DOHH2 (cell line): ENCODE measurements at regions not wholly inside any gene's neighbourhood (a gene's known extent, or its start where the extent isn't known, plus 50 kb on each side); places are given as distances from the start of the nearest gene placed in this dataset.

ENCODE experiments used
- H3F3A ChIP-seq: fragments of 200-600 bp; sonication (generic), shearing (Covaris generic); 2 replicates; pipeline ENCODE4 v1.6.0; 2016; ENCODE audit warnings: antibody characterized with exemption, mild to moderate bottlenecking; ENCODE audit not compliant: control insufficient read depth, insufficient read depth
- H3K27ac ChIP-seq: fragments of 200-600 bp; sonication (generic); 2 replicates; pipeline ENCODE4 v1.5.1; 2014; ENCODE audit warnings: low read depth, mild to moderate bottlenecking, low read length, moderate library complexity
- H3K27me3 ChIP-seq: fragments of 200-600 bp; sonication (generic); 2 replicates; pipeline ENCODE4 v1.6.1; 2014; ENCODE audit warnings: mild to moderate bottlenecking, low read length, mixed read lengths; ENCODE audit not compliant: control insufficient read depth
- H3K36me3 ChIP-seq: fragments of 200-600 bp; sonication (generic); 2 replicates; pipeline ENCODE4 v1.6.1; 2014; ENCODE audit warnings: mild to moderate bottlenecking, low read length, moderate library complexity, mixed read lengths; ENCODE audit not compliant: control insufficient read depth
- H3K4me1 ChIP-seq: fragments of 200-600 bp; sonication (generic); 2 replicates; pipeline ENCODE4 v1.6.1; 2014; ENCODE audit warnings: mild to moderate bottlenecking, low read length, mixed read lengths; ENCODE audit not compliant: control insufficient read depth
- H3K4me2 ChIP-seq: fragments of 200-600 bp; sonication (generic); 2 replicates; pipeline ENCODE4 v1.6.0; 2014; ENCODE audit warnings: mild to moderate bottlenecking, low read length, moderate library complexity
- H3K4me3 ChIP-seq: fragments of 200-600 bp; sonication (generic); 2 replicates; pipeline ENCODE4 v1.5.1; 2014; ENCODE audit warnings: mild to moderate bottlenecking, low read length, mixed read lengths
- H3K79me2 ChIP-seq: fragments of 200-600 bp; sonication (generic); 2 replicates; pipeline ENCODE4 v1.6.1; 2014; ENCODE audit warnings: mild to moderate bottlenecking, low read length, mixed read lengths; ENCODE audit not compliant: control insufficient read depth
- H3K9me2 ChIP-seq: fragments of 200-600 bp; sonication (generic); replicated peaks from 2 replicates; pipeline ENCODE4 v1.6.1; 2014; ENCODE audit warnings: mild to moderate bottlenecking, low read length, mixed read lengths; ENCODE audit not compliant: control insufficient read depth
- H3K9me3 ChIP-seq: fragments of 200-600 bp; sonication (generic); 2 replicates; pipeline ENCODE4 v1.6.1; 2014; ENCODE audit warnings: antibody characterized with exemption, low read length, mixed read lengths; ENCODE audit not compliant: control insufficient read depth, insufficient read depth
- H4K20me1 ChIP-seq: fragments of 200-600 bp; sonication (generic); 2 replicates; pipeline ENCODE4 v1.6.0; 2014; ENCODE audit warnings: low read depth, mild to moderate bottlenecking, antibody characterized with exemption, low read length, moderate library complexity; ENCODE audit not compliant: control insufficient read depth, insufficient read depth
- EZH2phosphoT487 ChIP-seq: fragments of 200-600 bp; sonication (generic); IDR thresholded peaks from 2 replicates; pipeline ENCODE4 v1.6.1; 2017; ENCODE audit warnings: borderline replicate concordance, mild to moderate bottlenecking, antibody characterized with exemption, low read length, moderate library complexity, mixed read lengths
- TF ChIP-seq, protein P1 (sequence below): fragments of 200-600 bp; sonication (generic); IDR thresholded peaks from one replicate; pipeline ENCODE4 v1.5.1; 2014; ENCODE audit warnings: antibody characterized with exemption, mild to moderate bottlenecking, low read depth, low read length; ENCODE audit not compliant: poor library complexity, severe bottlenecking

DNA sequence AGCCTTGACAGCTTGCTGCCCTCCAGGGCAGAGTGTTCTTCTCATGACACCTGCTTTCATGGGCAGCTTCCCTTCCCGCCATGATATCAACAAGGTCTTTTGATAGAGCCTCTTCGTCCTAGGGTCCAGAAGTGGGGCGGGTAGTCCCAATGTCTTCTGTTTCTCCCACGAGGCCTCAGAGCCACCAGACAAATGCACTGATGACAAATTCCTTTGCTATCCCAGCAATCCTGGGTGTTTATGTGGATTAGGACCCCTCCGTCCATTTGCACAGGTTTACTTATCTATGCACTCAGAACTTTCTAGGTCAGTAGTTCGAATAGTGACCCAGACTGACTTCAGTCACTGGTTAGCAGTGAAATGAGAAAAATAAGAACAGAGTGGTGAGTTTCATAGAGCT lies 52.6 kb upstream of the PRMT8 start:
- H4K20me1 ChIP-seq: no peaks in the 10 kb centered on the region
- H3K36me3 ChIP-seq: no peaks in the 10 kb centered on the region
- H3K79me2 ChIP-seq: no peaks in the 10 kb centered on the region
- H3K9me2 ChIP-seq: no peaks in the 10 kb centered on the region
- no peaks in the 10 kb centered on the region for H3K4me1 ChIP-seq
- no peak overlapping the region for H3K4me3 ChIP-seq
- no peak for TF ChIP-seq EZH2phosphoT487
- TF ChIP-seq, protein P1, sequence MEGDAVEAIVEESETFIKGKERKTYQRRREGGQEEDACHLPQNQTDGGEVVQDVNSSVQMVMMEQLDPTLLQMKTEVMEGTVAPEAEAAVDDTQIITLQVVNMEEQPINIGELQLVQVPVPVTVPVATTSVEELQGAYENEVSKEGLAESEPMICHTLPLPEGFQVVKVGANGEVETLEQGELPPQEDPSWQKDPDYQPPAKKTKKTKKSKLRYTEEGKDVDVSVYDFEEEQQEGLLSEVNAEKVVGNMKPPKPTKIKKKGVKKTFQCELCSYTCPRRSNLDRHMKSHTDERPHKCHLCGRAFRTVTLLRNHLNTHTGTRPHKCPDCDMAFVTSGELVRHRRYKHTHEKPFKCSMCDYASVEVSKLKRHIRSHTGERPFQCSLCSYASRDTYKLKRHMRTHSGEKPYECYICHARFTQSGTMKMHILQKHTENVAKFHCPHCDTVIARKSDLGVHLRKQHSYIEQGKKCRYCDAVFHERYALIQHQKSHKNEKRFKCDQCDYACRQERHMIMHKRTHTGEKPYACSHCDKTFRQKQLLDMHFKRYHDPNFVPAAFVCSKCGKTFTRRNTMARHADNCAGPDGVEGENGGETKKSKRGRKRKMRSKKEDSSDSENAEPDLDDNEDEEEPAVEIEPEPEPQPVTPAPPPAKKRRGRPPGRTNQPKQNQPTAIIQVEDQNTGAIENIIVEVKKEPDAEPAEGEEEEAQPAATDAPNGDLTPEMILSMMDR: no peak
- no peak overlapping the region for H3K27ac ChIP-seq
- H3K27me3 ChIP-seq: peaks cover 9% of the 10 kb centered on the region
- no peaks in the 10 kb centered on the region for H3K9me3 ChIP-seq
- no peaks in the 10 kb centered on the region for H3F3A ChIP-seq
- H3K4me2 ChIP-seq: no peak overlapping the region
